Activated naive CD8-positive, alpha-beta T cell (primary cell): ENCODE measurements at regions not wholly inside any gene's neighbourhood (a gene's known extent, or its start where the extent isn't known, plus 50 kb on each side); places are given as distances from the start of the nearest gene placed in this dataset.

Source experiments
- H3K27ac Mint-ChIP-seq: one replicate; pipeline ENCODE4 v1.8.0; 2021; ENCODE audit warnings: mixed read lengths
- H3K27me3 Mint-ChIP-seq: one replicate; pipeline ENCODE4 v1.8.0; 2021; ENCODE audit warnings: mixed read lengths
- H3K36me3 Mint-ChIP-seq: one replicate; pipeline ENCODE4 v1.8.0; 2021; ENCODE audit warnings: mixed read lengths
- H3K4me1 Mint-ChIP-seq: one replicate; pipeline ENCODE4 v1.8.0; 2021; ENCODE audit warnings: low read depth, mixed read lengths
- H3K4me3 Mint-ChIP-seq: one replicate; pipeline ENCODE4 v1.8.0; 2021; ENCODE audit warnings: mild to moderate bottlenecking, mixed read lengths
- H3K9me3 Mint-ChIP-seq: one replicate; pipeline ENCODE4 v1.8.0; 2021; ENCODE audit warnings: low read depth, mixed read lengths

- Mint-ChIP-seq H3K9me3 (no peaks in the 10 kb centered on the region), H3K4me3 (no peak overlapping the region), H3K27ac (no peak overlapping the region), H3K27me3 (no peaks in the 10 kb centered on the region), H3K36me3 (no peaks in the 10 kb centered on the region), H3K4me1 (peaks cover 10% of the 10 kb centered on the region)
Observed at GRCh38 chr1:229186373-229187056, 84.4 kb upstream of the RAB4A start.

- Mint-ChIP-seq H3K4me3 (no peak overlapping the region), H3K27ac (no peak overlapping the region), H3K9me3 (no peaks in the 10 kb centered on the region), H3K36me3 (no peaks in the 10 kb centered on the region), H3K27me3 (no peaks in the 10 kb centered on the region), H3K4me1 (peaks cover 21% of the 10 kb centered on the region)
Observed at GRCh38 chr1:229190057-229190575, 80.8 kb upstream of the RAB4A start.

- Mint-ChIP-seq H3K4me1 (peaks cover 20% of the 10 kb centered on the region), H3K9me3 (no peaks in the 10 kb centered on the region), H3K36me3 (no peaks in the 10 kb centered on the region), H3K27ac (no peak overlapping the region), H3K27me3 (no peaks in the 10 kb centered on the region), H3K4me3 (no peak overlapping the region)
Observed at GRCh38 chr1:229191066-229191674, 79.7 kb upstream of the RAB4A start.

- H3K4me1 Mint-ChIP-seq: peaks cover 14% of the 10 kb centered on the region
- no peak overlapping the region for H3K4me3 Mint-ChIP-seq
- no peaks in the 10 kb centered on the region for H3K27me3 Mint-ChIP-seq
- H3K36me3 Mint-ChIP-seq: no peaks in the 10 kb centered on the region
- peak overlapping the region; percentile 24 for H3K27ac Mint-ChIP-seq
- H3K9me3 Mint-ChIP-seq: no peaks in the 10 kb centered on the region
Observed at GRCh38 chr1:229192031-229192430, 78.9 kb upstream of the RAB4A start.

- Mint-ChIP-seq H3K27ac (no peak overlapping the region), H3K4me3 (no peak overlapping the region)
Observed at GRCh38 chr1:229192853-229193252, 78.1 kb upstream of the RAB4A start.

GRCh38 chr1:229194096-229194495 is 76.8 kb upstream of the RAB4A start:
- H3K4me1 Mint-ChIP-seq: peaks cover 16% of the 10 kb centered on the region
- no peak overlapping the region for H3K4me3 Mint-ChIP-seq
- H3K27ac Mint-ChIP-seq: no peak overlapping the region
- no peaks in the 10 kb centered on the region for H3K9me3 Mint-ChIP-seq
- no peaks in the 10 kb centered on the region for H3K27me3 Mint-ChIP-seq
- no peaks in the 10 kb centered on the region for H3K36me3 Mint-ChIP-seq

More at GRCh38 chr1:229192853-229193252, 78.1 kb upstream of the RAB4A start:
- H3K36me3 Mint-ChIP-seq: no peaks in the 10 kb centered on the region
- H3K9me3 Mint-ChIP-seq: no peaks in the 10 kb centered on the region
- H3K4me1 Mint-ChIP-seq: peaks cover 14% of the 10 kb centered on the region
- no peaks in the 10 kb centered on the region for H3K27me3 Mint-ChIP-seq

- Mint-ChIP-seq H3K27ac (no peak overlapping the region), H3K9me3 (no peaks in the 10 kb centered on the region), H3K4me3 (no peak overlapping the region), H3K27me3 (no peaks in the 10 kb centered on the region), H3K36me3 (no peaks in the 10 kb centered on the region), H3K4me1 (peaks cover 22% of the 10 kb centered on the region)
Observed at GRCh38 chr1:229195246-229195645, 75.7 kb upstream of the RAB4A start.

- Mint-ChIP-seq H3K4me1 (peaks cover 20% of the 10 kb centered on the region), H3K36me3 (no peaks in the 10 kb centered on the region), H3K27ac (no peak overlapping the region), H3K27me3 (no peaks in the 10 kb centered on the region), H3K4me3 (no peak overlapping the region), H3K9me3 (no peaks in the 10 kb centered on the region)
Observed at GRCh38 chr1:229196404-229197264, 74.3 kb upstream of the RAB4A start.

- H3K4me1 Mint-ChIP-seq: peaks cover 15% of the 10 kb centered on the region
- no peak overlapping the region for H3K27ac Mint-ChIP-seq
- H3K36me3 Mint-ChIP-seq: no peaks in the 10 kb centered on the region
- no peaks in the 10 kb centered on the region for H3K9me3 Mint-ChIP-seq
- no peak overlapping the region for H3K4me3 Mint-ChIP-seq
- no peaks in the 10 kb centered on the region for H3K27me3 Mint-ChIP-seq
Observed at GRCh38 chr1:229197265-229197585, 73.7 kb upstream of the RAB4A start.

- no peak overlapping the region for H3K4me3 Mint-ChIP-seq
- H3K9me3 Mint-ChIP-seq: no peaks in the 10 kb centered on the region
- H3K36me3 Mint-ChIP-seq: no peaks in the 10 kb centered on the region
- H3K27ac Mint-ChIP-seq: no peak overlapping the region
- H3K27me3 Mint-ChIP-seq: no peaks in the 10 kb centered on the region
- H3K4me1 Mint-ChIP-seq: peaks cover 13% of the 10 kb centered on the region
Observed at GRCh38 chr1:229199261-229200243, 71.4 kb upstream of the RAB4A start.

- H3K27me3 Mint-ChIP-seq: no peaks in the 10 kb centered on the region
- H3K9me3 Mint-ChIP-seq: no peaks in the 10 kb centered on the region
- H3K4me3 Mint-ChIP-seq: no peak overlapping the region
- H3K4me1 Mint-ChIP-seq: peaks cover 30% of the 10 kb centered on the region
- H3K36me3 Mint-ChIP-seq: no peaks in the 10 kb centered on the region
- H3K27ac Mint-ChIP-seq: no peak overlapping the region
Observed at GRCh38 chr1:229203030-229203751, 67.7 kb upstream of the RAB4A start.

- Mint-ChIP-seq H3K4me3 (peak overlapping the region; percentile 38), H3K36me3 (peaks cover 3% of the 10 kb centered on the region), H3K27me3 (no peaks in the 10 kb centered on the region), H3K4me1 (peaks cover 30% of the 10 kb centered on the region), H3K9me3 (no peaks in the 10 kb centered on the region), H3K27ac (peak overlapping the region; percentile 85)
Observed at GRCh38 chr1:229203991-229204632, 66.8 kb upstream of the RAB4A start.

GRCh38 chr1:229204921-229205777 is 65.8 kb upstream of the RAB4A start:
- Mint-ChIP-seq H3K4me1 (peaks cover 31% of the 10 kb centered on the region), H3K27ac (peak overlapping the region; percentile 85), H3K36me3 (peaks cover 3% of the 10 kb centered on the region), H3K4me3 (peak overlapping the region; percentile 38), H3K9me3 (no peaks in the 10 kb centered on the region), H3K27me3 (no peaks in the 10 kb centered on the region)
